ENCODE measurements at regions not wholly inside any gene's neighbourhood (a gene's known extent, or its start where the extent isn't known, plus 50 kb on each side); places are given as distances from the start of the nearest gene placed in this dataset.

GRCh38 chr5:157994906-157995519, 136.1 kb upstream of the CLINT1 start (continued):
- TF ChIP-seq, protein P1, sequence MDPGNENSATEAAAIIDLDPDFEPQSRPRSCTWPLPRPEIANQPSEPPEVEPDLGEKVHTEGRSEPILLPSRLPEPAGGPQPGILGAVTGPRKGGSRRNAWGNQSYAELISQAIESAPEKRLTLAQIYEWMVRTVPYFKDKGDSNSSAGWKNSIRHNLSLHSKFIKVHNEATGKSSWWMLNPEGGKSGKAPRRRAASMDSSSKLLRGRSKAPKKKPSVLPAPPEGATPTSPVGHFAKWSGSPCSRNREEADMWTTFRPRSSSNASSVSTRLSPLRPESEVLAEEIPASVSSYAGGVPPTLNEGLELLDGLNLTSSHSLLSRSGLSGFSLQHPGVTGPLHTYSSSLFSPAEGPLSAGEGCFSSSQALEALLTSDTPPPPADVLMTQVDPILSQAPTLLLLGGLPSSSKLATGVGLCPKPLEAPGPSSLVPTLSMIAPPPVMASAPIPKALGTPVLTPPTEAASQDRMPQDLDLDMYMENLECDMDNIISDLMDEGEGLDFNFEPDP (CRISPR knock-in tag; conservative IDR thresholded peaks at IDR 0.05): no peak
- TF ChIP-seq XRCC5 (optimal IDR thresholded peaks at IDR 0.05; ENCODE audit: low read length) (peak; percentile 76), ZSCAN20 (CRISPR knock-in tag; IDR thresholded peaks at IDR 0.05; ENCODE audit: borderline replicate concordance) (no peak), STAG1 (CRISPR knock-in tag; IDR thresholded peaks at IDR 0.05) (peak; percentile 77), HMGXB4 (CRISPR knock-in tag; IDR thresholded peaks at IDR 0.05; ENCODE audit: borderline replicate concordance in 1 of 2, low read depth in 1 of 2) (0 out of 4 replicates have a peak, but pooled peaks of 1 of the 2 experiments have one; percentile 19), ZNF556 (CRISPR knock-in tag; IDR thresholded peaks at IDR 0.05; ENCODE audit: borderline replicate concordance) (no peak), ZFP91 (CRISPR knock-in tag; IDR thresholded peaks at IDR 0.05; ENCODE audit: borderline replicate concordance) (0 out of 2 replicates have a peak, but pooled peaks have one; percentile 24), ATF7 (IDR thresholded peaks at IDR 0.05) (no peak), ATF7 (CRISPR knock-in tag; IDR thresholded peaks at IDR 0.05) (no peak), KDM2A (CRISPR knock-in tag; IDR thresholded peaks at IDR 0.05; ENCODE audit: borderline replicate concordance, low read depth) (peak; percentile 33; the same call in 1 of the 2 replicates), SKIL (CRISPR knock-in tag; IDR thresholded peaks at IDR 0.05; ENCODE audit: borderline replicate concordance) (no peak), SALL1 (CRISPR knock-in tag; IDR thresholded peaks at IDR 0.05) (peak; percentile 26; the same call in 1 of the 2 replicates), TEAD3 (CRISPR knock-in tag; optimal IDR thresholded peaks at IDR 0.05; ENCODE audit: borderline replicate concordance) (peak; percentile 17), ARID4A (CRISPR knock-in tag; IDR thresholded peaks at IDR 0.05; ENCODE audit: borderline replicate concordance) (no peak)
- TF ChIP-seq, protein P2, sequence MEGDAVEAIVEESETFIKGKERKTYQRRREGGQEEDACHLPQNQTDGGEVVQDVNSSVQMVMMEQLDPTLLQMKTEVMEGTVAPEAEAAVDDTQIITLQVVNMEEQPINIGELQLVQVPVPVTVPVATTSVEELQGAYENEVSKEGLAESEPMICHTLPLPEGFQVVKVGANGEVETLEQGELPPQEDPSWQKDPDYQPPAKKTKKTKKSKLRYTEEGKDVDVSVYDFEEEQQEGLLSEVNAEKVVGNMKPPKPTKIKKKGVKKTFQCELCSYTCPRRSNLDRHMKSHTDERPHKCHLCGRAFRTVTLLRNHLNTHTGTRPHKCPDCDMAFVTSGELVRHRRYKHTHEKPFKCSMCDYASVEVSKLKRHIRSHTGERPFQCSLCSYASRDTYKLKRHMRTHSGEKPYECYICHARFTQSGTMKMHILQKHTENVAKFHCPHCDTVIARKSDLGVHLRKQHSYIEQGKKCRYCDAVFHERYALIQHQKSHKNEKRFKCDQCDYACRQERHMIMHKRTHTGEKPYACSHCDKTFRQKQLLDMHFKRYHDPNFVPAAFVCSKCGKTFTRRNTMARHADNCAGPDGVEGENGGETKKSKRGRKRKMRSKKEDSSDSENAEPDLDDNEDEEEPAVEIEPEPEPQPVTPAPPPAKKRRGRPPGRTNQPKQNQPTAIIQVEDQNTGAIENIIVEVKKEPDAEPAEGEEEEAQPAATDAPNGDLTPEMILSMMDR (CRISPR knock-in tag; IDR thresholded peaks at IDR 0.05): peak; percentile 87
